NCI-H345 (cell line): ENCODE measurements at regions not wholly inside any gene's neighbourhood (a gene's known extent, or its start where the extent isn't known, plus 50 kb on each side); places are given as distances from the start of the nearest gene placed in this dataset.
A peak's percentile ranks its signal among the peaks of the same experiment; 100 is the strongest.
"Not testable (repeated sequence)": the region's sequence is repeated elsewhere in the genome, so short reads cannot be mapped to it uniquely, and the experiment has no call there.

Source experiments
- DNase-seq: peaks from one replicate; lab custom pipeline; 2025; lab: John Stamatoyannopoulos, UW

DNA sequence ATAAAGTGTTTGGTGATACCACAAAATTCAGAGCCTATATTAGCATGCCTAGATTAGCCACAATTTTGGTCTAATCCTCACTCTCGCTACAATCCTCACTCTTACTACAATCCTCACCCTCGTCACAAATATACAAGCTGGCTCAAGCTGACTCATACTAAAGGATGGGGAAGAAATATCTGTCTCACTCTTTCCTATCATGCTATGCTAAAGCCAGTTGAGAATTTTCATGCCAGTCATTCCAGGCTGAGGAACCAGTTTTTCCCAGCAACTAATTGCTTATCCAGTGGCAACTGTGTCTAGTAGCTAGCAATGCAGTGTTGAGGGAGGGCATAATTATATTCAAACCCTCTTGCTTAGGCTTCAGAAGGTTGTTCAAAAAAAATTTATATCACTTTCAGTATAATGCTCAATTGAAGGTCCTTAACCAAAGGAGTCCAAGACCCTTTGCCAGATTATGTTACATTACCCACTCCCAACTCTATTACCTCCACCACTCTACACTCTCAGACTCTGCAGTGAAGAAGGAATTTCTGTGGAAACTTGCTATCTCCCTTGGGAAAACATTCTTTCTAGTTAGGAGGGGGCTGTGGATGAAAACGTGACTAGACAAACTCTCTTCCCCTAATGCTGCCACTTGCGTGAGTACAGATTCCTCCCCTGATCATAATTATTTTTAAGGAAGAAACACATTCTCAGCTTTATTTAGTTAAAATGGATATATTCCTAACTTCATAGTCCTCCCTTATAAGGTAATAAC lies 810.3 kb upstream of the ACO1 start:
- DNase-seq: no peak

DNA sequence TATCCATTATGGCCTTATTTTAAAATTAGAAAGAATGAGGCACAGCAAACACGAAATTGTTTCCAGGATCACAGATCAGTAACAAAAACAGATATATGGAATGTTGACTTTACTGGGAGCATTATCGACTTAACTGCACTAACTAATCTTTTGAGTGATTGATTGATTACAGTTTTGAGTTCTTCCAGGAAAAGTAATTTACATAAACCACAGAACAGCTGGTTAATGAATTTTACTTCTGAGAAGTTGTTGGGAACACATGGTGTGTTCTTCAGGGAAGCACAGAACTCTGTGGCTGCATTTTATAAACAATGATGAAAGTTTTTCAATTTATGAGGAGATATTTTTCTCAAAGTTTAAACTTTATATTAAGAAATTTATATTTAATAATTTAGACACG lies 802.4 kb upstream of the ACO1 start:
- no peak for DNase-seq

DNA sequence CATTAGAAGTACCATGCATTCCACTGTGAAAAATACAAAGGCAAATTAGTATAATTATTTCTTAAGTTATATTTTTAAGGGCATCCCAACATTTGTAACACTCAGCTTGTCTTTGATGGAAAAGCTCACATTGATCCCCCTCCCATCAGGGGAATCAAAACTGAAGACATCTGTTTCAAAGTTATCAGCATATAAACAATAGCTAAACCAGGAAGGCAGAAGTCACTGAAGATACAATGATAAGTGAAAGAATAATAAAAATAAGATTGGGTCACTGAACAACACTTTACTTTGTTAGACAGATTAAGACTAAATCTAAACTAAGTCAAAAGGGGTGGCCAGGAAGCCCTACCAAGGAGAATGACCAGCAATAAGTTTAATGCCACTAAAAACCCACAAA lies 801.9 kb upstream of the ACO1 start:
- DNase-seq: no peak

DNA sequence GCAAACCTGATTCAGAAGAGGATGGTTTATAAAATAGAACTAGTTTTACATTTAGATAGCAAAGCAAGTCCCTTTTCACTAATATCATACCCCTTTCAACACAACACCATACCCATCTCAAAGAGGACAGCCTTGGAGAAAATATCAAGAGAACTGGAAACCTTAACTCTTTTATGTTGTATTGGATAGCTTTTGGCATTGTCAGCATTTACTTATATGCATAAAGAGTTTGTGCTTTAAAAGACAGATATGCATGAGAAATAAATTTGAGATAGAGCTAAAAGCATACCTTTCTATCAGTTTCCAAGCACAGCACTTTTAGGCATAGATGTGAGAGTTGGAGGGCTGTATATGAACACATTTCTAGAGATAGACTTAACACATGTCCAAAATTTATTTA lies 799.3 kb upstream of the ACO1 start:
- DNase-seq: no peak

DNA sequence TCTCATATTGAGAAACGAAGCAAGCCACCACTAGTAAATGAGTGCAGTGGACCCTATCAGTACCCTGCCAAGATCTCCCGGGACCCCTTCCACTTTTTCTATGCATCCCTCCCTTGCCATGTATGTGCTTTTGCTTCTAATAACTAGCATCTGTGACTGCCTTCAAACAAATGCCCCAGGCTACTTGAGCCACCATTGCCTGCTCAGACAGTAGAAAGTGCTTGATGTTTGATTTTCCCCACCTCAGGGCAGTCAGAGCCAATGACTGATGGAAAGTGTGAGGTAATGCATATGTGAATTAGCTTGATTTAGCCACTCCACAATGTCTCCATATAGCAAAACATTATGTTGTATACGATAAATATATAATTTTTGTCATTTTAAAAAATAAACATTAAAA lies 797.3 kb upstream of the ACO1 start:
- DNase-seq: peak; percentile 13

DNA sequence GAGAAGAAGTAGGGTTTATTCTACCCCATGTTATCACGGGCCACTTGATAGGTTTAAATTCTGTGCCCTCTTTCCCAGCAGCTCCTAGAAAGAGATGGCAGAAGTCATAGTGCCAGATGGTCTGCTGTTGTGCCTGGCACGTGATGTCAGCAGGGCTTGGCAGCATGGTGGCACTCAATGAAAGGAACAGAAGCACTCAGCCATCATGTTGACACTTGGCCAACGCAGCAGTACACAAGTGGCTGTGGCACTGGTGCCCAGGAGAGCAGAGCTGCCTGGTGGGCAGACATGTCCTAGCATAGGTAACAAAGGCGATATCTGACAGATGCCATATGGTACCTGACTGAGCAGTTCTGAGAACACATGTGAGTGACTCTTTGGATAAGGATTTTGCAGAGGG lies 796.4 kb upstream of the ACO1 start:
- DNase-seq: peak; percentile 69

DNA sequence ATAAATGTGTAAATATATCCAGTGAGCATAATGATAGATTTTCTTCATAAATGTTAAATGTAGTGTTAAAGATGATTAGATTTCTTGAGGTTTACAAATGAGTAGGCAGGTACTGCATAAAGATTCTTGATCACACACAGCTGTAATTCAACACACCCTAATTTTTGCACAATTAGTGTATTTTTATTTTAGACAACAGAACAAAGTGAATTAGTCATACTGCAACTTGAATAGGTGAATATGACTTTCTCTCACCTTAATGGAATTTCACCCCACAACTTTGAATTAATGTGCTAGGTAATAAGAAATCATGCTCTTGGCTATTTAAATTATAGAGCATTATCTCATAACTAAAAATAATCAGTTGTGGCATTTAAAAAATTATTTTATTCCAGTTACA lies 795.7 kb upstream of the ACO1 start:
- DNase-seq: no peak

DNA sequence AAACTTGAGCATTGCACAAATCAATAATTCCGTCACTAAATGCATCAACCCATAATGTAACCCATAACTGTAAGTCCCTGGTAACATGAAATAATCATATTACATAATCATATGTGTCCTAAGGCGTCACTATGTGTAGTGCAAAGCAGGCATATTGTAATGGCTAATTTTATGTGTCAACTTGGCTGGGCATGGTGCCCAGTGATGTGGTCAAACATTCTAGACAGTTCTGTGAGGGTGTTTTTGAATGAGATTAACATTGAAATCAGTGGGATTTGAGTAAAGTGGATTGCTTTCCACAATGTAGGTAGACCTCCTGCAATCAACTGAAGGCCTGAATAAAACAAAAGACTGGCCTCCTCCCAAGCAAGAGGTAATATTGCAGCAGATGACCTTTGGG lies 794.4 kb upstream of the ACO1 start:
- DNase-seq: no peak

DNA sequence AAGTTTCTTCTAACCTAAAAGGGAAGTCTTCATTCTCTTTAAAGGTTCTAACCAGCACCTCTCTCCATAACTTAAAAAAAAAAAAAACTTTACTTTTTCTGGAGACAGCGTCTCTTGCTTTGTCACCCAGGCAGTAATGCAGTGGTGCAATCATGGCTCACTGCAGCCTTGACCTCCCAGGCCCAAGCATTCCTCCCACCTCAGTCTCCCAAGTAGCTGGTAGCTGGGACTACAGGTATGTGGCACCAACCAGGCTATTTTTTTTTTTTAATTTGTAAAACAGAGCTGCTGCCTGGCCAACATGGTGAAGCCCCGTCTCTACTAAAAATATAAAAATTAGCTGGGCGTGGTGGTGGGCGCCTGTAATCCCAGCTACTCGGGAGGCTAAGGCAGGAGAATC lies 787.4 kb upstream of the ACO1 start:
- DNase-seq: not testable (repeated sequence)

DNA sequence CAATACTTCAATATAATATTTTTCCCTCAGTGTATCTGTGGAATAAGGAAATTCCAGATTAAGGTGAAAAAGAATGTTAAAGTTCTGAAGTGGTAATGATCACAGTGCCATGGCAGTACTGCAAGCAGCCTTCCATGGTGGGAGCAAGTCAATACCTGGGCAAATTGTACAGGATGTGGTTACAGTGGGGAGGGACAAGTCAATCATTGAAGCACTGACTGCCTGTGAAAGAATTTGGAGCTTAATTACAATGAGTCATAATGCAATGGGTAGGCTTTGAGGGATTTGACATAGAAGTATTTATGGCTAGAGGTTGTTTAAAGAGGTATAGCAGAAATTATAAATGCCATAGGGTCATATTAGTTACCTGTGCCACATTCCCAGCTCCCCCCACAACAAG lies 786.5 kb upstream of the ACO1 start:
- DNase-seq: no peak

DNA sequence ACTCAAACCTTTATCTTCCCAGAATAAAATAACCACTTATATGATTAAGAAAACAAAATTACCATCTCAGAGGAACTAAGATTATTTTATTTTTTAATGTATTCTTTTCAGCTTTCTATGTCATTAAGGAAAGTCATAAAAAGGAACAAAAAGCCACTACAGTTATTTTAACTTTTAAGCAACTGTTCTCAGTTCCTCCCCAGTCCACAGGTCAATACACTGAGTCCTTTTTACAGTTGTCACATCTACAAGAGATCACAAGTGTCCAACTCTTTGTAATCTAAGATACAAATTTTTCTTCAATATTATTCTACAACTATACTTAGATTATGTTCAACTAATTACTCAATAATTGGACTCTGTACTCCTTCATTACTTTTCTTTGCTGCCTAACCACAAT lies 782.8 kb upstream of the ACO1 start:
- DNase-seq: no peak

DNA sequence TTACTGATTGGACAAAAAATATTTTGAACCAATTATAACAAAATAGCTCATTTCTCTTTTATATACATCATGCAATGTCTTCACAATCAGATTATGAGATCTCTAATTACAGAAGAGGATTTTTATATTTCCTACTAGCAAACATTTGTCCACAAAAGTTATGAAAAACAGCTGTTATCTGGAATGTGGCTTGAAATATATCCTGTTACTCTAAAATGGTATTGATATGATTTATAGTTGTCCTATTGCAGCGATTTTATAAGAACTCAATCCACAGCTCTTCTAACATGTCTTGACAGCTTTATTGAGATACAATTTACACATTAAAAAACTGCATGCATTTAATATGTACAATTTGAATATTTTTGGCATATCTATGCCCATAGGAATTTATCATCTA lies 779.9 kb upstream of the ACO1 start:
- no peak for DNase-seq

DNA sequence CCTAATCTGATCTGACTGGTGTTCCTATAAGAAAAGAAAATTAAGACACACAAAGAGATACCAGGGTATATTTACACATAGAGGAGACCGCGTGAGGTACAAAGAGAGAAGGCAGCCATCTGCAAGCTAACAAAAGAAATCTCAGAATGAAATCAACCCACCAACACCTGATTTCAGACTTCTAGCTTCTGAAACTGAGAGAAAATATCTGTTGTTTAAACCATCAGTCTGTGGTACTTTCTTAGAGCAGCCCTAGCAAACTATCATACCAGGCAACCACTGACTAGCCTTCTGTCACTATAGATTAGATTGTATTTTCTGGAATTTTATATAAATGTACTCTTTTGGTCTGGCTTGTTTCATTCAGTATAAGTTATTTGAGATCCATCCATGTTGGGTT lies 779.3 kb upstream of the ACO1 start:
- no peak for DNase-seq

DNA sequence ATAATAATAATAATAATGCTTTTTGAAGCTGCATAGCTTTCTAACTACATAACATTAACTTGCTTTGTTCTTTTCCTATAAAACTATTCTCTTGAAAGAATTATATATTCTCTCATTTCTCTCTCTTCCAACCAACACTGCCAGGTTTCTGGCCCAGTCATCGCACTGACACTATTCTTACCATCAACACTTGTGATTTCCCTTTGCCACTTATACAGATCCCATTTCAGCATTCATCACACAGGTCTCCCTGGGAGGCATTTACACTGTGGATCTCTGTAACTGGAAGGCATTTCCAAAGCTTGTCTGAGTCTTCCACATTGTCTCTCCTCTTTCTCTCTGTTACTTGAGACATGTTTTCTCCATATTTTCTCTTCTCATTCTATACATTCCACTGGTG lies 777.8 kb upstream of the ACO1 start:
- no peak for DNase-seq

DNA sequence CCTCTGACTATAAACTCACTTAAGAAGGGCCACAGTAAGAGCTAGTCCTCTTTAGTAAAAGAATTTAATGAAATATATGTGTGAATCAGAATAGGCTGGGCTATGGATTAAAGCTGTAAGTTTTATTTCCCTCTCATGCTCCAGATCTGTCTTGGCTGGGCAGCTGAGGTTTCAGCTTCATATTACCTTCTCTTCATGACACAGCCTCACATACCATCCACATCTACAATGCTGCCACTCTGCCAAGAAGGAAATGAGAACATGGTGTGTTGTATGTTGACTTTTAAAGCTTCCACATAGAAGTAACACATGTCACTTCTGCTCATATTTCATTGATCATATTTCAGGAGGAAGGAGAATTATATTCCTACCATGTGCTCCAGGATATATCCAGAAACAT lies 776.0 kb upstream of the ACO1 start:
- no peak for DNase-seq

DNA sequence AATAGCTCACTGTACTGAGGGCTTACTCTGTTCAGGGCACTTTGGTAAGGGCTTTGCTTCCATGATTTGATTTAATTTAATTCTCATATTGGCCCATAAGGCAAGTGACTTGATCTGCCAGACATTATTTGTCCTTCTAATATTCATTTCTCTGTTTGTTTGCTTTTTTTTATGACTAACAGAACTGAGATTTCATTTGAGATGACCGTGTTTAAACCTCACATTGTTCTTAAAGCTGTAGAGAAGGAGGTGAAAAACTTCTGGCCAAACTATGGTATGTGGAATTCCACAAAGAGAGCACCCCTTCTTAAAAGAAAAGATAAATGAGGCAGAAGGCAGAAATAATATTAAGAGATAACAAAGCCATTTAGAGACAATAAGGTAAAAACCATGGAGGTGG lies 775.6 kb upstream of the ACO1 start:
- no peak for DNase-seq

DNA sequence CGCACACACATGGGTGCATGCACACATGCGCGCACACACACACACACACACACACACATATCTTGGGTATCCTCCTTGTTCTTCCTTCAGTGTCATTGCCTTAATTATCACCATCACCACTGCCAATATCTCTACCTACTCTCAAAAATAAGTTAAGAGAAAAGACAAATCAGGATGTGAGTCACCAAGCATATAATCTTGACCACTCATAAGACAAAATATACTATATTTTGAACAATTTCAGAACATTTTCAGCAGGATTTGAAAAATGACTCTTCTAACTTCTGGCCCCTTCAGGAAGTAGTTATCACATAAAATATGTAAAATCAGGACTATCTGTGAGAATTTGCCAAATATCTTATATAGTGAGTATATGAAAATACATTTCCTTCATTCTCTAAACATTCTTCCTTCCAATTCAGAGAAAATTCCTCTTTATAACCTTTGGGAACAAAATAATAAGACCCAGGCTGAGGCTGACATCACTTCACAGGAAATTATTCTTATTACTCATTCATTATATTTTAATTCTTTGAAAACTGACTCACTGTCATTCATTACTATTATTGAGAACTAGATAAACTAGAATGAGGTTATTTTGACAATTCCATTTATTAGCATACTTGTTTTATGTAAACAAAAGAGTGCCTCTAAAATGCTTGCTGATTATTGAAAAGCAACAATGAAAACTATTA lies 772.0 kb upstream of the ACO1 start:
- no peak for DNase-seq

DNA sequence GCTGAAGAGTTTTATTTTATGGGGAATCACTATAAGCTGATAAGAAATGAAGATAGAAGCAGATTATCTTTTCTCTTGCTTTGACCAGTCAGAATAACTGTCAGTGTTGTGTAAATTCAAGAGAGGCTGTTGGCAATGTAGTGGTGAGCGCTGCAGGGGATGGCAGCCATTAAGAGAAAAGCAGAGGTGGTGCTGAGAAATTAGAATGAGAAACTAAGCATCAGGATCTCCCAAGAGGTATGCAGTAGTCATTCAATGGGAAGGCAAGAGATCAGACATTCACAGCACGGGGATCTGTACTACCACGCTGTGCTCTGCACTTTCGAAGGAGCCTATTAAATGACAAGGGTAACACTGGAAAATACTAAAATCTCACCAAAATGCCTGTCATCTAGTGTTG lies 768.5 kb upstream of the ACO1 start:
- no peak for DNase-seq

DNA sequence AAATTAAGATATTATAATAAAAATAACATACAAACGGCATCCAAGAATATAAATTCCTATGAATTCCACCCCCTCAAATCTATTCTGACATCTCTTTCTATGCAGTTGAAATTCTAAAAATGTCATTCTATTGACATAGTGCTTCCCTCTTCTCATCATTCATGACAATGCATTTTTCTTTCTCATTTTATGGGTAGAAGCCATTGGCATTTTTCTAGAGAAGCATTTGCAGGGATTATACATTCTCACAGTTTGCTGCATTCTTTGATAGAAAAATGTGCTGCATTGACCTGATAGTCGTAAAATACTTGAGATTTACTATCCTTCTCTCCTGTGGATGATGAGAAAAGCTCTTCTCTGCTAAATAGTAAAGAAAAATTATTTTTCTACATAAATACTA lies 760.9 kb upstream of the ACO1 start:
- no peak for DNase-seq

DNA sequence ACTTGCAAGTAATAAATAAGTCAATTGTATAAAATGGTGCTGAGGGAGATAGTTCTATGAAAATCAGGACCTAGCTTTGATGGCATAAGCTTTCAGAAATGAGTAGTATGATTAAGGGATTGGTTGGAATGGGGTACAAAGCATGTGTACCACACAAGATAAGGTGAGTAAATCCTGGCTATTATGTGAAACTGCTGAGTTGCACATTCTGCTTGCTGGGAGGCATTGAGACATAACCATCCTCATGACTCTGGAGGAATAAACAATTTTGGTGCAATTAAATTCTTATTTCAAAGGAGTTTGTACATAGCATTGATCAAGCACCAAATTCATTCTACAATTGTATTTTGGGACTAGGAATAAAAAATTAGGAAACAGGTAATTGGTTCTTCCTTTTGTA lies 755.2 kb upstream of the ACO1 start:
- DNase-seq: no peak

DNA sequence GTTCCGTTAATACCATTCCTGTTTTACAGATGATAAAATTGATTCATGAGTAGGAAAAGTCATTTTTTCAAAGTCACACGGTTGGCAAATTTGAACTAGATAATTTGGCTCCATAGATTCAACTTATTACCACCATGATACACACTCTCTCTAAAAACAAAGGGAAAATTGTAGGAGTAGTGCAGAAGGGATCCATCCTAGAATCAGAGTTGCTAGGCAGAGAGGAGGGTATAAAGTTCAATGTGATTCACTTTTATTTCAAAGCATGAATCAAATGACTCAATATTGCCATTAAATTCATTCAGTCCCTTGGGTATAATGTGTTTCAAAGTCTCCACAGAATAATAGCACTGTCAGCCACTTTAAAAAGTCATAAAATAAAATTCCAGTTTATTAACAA lies 747.2 kb upstream of the ACO1 start:
- no peak for DNase-seq

DNA sequence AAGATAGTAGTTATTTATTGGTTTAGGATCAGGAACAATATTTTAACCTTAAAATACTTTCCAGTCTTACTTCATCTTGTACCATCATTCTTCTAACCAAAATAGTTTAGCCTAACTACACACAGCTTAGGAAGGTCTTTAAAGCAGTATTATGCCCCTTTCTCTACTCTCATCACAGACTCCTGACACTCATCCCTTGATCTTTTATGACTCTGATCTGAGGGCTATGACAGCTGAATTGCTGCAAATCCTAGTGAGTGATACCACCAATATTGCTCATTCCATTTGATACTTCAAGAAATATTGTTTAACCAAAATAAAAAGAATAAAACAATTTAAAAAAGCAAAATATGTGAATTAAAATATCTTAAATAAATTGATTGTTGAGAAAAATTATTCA lies 746.6 kb upstream of the ACO1 start:
- DNase-seq: no peak

DNA sequence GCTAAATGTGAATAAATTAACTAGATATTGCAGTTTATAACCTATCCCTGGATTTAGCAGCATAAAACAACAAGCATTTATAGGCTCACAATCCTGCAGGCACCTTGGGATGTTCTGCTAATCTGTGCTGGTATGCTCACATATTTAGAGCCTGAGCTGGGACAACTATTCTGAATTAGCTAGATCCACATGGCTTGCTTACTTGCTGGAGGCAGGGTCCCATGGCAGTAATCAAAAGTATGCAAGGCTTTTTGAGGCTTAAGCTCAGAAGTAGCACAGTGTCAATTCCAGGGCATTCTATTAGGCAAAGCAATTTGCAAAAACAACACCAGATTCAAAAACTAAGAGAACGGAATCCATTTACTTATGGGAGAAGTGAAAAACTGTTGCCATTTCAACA lies 745.0 kb upstream of the ACO1 start:
- DNase-seq: no peak

DNA sequence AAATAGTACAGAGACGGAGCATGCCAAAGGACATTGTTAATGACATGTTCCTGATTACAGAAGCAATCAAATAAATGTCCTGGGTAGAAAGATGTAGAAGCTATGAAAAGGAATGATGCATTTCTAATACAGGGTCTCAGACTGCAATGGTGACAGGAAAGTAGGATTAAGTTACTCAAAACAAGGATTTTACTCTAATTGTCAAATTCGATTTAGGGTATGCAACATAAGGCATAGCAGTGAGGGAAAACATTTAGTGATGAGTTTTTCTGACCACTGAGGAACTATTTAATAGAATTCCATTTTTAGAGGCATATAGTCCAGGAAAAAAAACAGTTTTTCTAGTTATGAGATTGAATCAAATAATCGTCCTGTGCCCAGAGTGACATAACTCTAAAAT lies 715.1 kb upstream of the ACO1 start:
- no peak for DNase-seq
